Adipocyte (in vitro differentiated cells): ENCODE measurements at regions not wholly inside any gene's neighbourhood (a gene's known extent, or its start where the extent isn't known, plus 50 kb on each side); places are given as distances from the start of the nearest gene placed in this dataset.

Experiments used
- DNase-seq: peaks from one replicate; pipeline ENCODE4 v3.0.0-alpha.2; 2015; ENCODE audit warnings: low read depth
- H3K27me3 ChIP-seq: replicated peaks from 2 replicates; pipeline ENCODE4 v1.7.0; 2013; ENCODE audit warnings: mild to moderate bottlenecking, low read length, moderate library complexity; ENCODE audit not compliant: control insufficient read depth, insufficient read depth
- H3K36me3 ChIP-seq: 2 replicates; pipeline ENCODE4 v1.7.0; 2013; ENCODE audit warnings: low read length, mild to moderate bottlenecking, moderate library complexity; ENCODE audit not compliant: control insufficient read depth, insufficient read depth, severe bottlenecking
- H3K4me1 ChIP-seq: 2 replicates; pipeline ENCODE4 v1.7.0; 2013; ENCODE audit warnings: mild to moderate bottlenecking, low read length, moderate library complexity; ENCODE audit not compliant: control insufficient read depth, insufficient read depth
- H3K4me3 ChIP-seq: 2 replicates; pipeline ENCODE4 v1.7.0; 2013; ENCODE audit warnings: mild to moderate bottlenecking, low read length, moderate library complexity
- H3K9ac ChIP-seq: 2 replicates; pipeline ENCODE4 v1.7.0; 2013; ENCODE audit warnings: mild to moderate bottlenecking, low read length, moderate library complexity
- H3K9me3 ChIP-seq: 2 replicates; pipeline ENCODE4 v1.7.0; 2013; ENCODE audit warnings: mild to moderate bottlenecking, low read length, moderate library complexity; ENCODE audit not compliant: control insufficient read depth

- Histone ChIP-seq H3K9me3 (no peaks in the 10 kb centered on the region), H3K27me3 (no peaks in the 10 kb centered on the region), H3K9ac (no peak overlapping the region), H3K36me3 (no peaks in the 10 kb centered on the region), H3K4me1 (peaks cover 16% of the 10 kb centered on the region), H3K4me3 (no peak overlapping the region)
- DNase-seq = peak; percentile 71
Observed at GRCh38 chr2:176814740-176815367, 397.7 kb upstream of the HNRNPA3 start.

- DNase-seq = no peak
- peaks cover 16% of the 10 kb centered on the region for H3K4me1 ChIP-seq
- no peaks in the 10 kb centered on the region for H3K36me3 ChIP-seq
- no peaks in the 10 kb centered on the region for H3K27me3 ChIP-seq
- no peak overlapping the region for H3K9ac ChIP-seq
- H3K9me3 ChIP-seq = no peaks in the 10 kb centered on the region
- H3K4me3 ChIP-seq = no peak overlapping the region
Observed at GRCh38 chr2:176817061-176817565, 395.5 kb upstream of the HNRNPA3 start.

GRCh38 chr2:176818076-176818475 lies 394.5 kb upstream of the HNRNPA3 start:
- H3K4me3 ChIP-seq = no peak overlapping the region
- no peak for DNase-seq
- H3K36me3 ChIP-seq = no peaks in the 10 kb centered on the region
- no peak overlapping the region for H3K9ac ChIP-seq
- H3K4me1 ChIP-seq = peaks cover 12% of the 10 kb centered on the region
- H3K9me3 ChIP-seq = no peaks in the 10 kb centered on the region
- no peaks in the 10 kb centered on the region for H3K27me3 ChIP-seq

- H3K9me3 ChIP-seq = peaks cover 3% of the 10 kb centered on the region
- H3K4me3 ChIP-seq = no peak overlapping the region
- no peaks in the 10 kb centered on the region for H3K27me3 ChIP-seq
- no peak overlapping the region for H3K9ac ChIP-seq
- peaks cover 12% of the 10 kb centered on the region for H3K4me1 ChIP-seq
- no peaks in the 10 kb centered on the region for H3K36me3 ChIP-seq
- DNase-seq = no peak
Observed at GRCh38 chr2:176818617-176819016, 394.0 kb upstream of the HNRNPA3 start.

- no peak overlapping the region for H3K4me3 ChIP-seq
- peaks cover 3% of the 10 kb centered on the region for H3K9me3 ChIP-seq
- no peak for DNase-seq
- no peak overlapping the region for H3K9ac ChIP-seq
- H3K4me1 ChIP-seq = peaks cover 5% of the 10 kb centered on the region
- H3K27me3 ChIP-seq = no peaks in the 10 kb centered on the region
- no peaks in the 10 kb centered on the region for H3K36me3 ChIP-seq
Observed at GRCh38 chr2:176819306-176819705, 393.3 kb upstream of the HNRNPA3 start.

GRCh38 chr2:176820371-176820932 lies 392.1 kb upstream of the HNRNPA3 start:
- Histone ChIP-seq H3K4me3 (no peak overlapping the region), H3K27me3 (no peaks in the 10 kb centered on the region), H3K4me1 (peaks cover 9% of the 10 kb centered on the region), H3K9me3 (peaks cover 3% of the 10 kb centered on the region), H3K36me3 (no peaks in the 10 kb centered on the region), H3K9ac (no peak overlapping the region)
- DNase-seq = no peak

GRCh38 chr2:176821350-176821749 lies 391.2 kb upstream of the HNRNPA3 start:
- H3K27me3 ChIP-seq = no peaks in the 10 kb centered on the region
- H3K9ac ChIP-seq = no peak overlapping the region
- H3K9me3 ChIP-seq = peaks cover 3% of the 10 kb centered on the region
- no peak overlapping the region for H3K4me3 ChIP-seq
- peaks cover 9% of the 10 kb centered on the region for H3K4me1 ChIP-seq
- no peaks in the 10 kb centered on the region for H3K36me3 ChIP-seq
- DNase-seq = no peak

- peaks cover 4% of the 10 kb centered on the region for H3K27me3 ChIP-seq
- no peaks in the 10 kb centered on the region for H3K36me3 ChIP-seq
- H3K4me3 ChIP-seq = no peak overlapping the region
- no peak for DNase-seq
- H3K4me1 ChIP-seq = peaks cover 9% of the 10 kb centered on the region
- H3K9ac ChIP-seq = no peak overlapping the region
- peaks cover 3% of the 10 kb centered on the region for H3K9me3 ChIP-seq
Observed at GRCh38 chr2:176822060-176822459, 390.5 kb upstream of the HNRNPA3 start.

GRCh38 chr2:176826356-176826755 lies 386.2 kb upstream of the HNRNPA3 start:
- peaks cover 27% of the 10 kb centered on the region for H3K27me3 ChIP-seq
- H3K9me3 ChIP-seq = peaks cover 3% of the 10 kb centered on the region
- no peak overlapping the region for H3K4me3 ChIP-seq
- DNase-seq = no peak
- no peaks in the 10 kb centered on the region for H3K36me3 ChIP-seq
- H3K4me1 ChIP-seq = peaks cover 6% of the 10 kb centered on the region
- H3K9ac ChIP-seq = no peak overlapping the region

GRCh38 chr2:176826984-176827668 lies 385.5 kb upstream of the HNRNPA3 start:
- no peak for DNase-seq
- Histone ChIP-seq H3K27me3 (peaks cover 27% of the 10 kb centered on the region), H3K4me3 (no peak overlapping the region), H3K4me1 (peaks cover 6% of the 10 kb centered on the region), H3K9me3 (peaks cover 3% of the 10 kb centered on the region), H3K9ac (no peak overlapping the region), H3K36me3 (no peaks in the 10 kb centered on the region)

- H3K4me3 ChIP-seq = no peak overlapping the region
- DNase-seq = no peak
- no peaks in the 10 kb centered on the region for H3K4me1 ChIP-seq
- no peaks in the 10 kb centered on the region for H3K36me3 ChIP-seq
- no peaks in the 10 kb centered on the region for H3K9me3 ChIP-seq
- H3K27me3 ChIP-seq = peaks cover 27% of the 10 kb centered on the region
- H3K9ac ChIP-seq = no peak overlapping the region
Observed at GRCh38 chr2:176830362-176830761, 382.2 kb upstream of the HNRNPA3 start.
